ENCODE measurements at regions not wholly inside any gene's neighbourhood (a gene's known extent, or its start where the extent isn't known, plus 50 kb on each side); places are given as distances from the start of the nearest gene placed in this dataset.
"Not testable (repeated sequence)": the region's sequence is repeated elsewhere in the genome, so short reads cannot be mapped to it uniquely, and the experiment has no call there.

DNA sequence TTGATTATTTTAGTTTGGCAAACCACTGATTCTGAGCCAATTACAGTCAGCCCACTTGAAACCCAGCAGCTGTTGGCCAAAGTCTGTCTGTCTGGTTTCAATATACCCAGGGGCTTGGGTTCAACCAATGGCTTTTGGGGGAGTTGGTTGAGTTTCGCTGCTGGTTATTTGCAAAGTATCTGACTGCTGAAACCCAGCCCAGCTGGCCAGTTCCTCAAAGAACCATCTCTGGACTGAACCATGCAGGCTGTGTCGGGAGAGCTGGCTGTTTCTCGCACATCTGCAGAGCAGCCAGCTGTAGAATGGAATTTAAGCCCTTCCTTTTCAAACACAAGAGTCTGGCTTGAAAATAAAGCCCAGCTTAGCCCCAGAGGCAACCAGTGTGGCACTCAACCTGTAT, 66.0 kb upstream of the PAX7 start:
- no peak for DNase-seq

DNA sequence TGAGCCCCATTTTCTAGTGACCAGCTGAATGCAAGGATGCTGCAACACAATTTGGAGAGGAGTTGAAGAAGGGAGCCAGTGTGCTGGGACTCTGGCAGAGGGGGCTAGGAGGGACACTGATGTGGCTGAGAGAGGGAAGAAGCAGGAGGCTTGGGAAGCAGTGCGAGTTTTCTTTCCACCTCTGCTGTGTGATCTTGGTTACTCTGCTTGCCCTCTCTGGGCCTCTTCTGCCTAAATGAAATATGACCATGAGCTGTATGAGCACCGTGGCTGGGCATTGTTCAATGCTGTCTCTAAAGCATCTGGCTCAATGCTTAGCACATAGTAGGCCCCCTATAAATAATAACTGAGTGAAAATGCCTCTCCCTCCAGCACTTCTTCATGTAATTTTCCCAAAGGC, 65.3 kb upstream of the PAX7 start:
- no peak for DNase-seq

GRCh38 chr1:18568489-18568888, 62.2 kb upstream of the PAX7 start:
- DNase-seq, result no peak

- DNase-seq, result no peak
These were observed 61.4 kb upstream of the PAX7 start for GRCh38 chr1:18569251-18569650.

- no peak for DNase-seq
These were observed 60.7 kb upstream of the PAX7 start for GRCh38 chr1:18569811-18570545.

DNA sequence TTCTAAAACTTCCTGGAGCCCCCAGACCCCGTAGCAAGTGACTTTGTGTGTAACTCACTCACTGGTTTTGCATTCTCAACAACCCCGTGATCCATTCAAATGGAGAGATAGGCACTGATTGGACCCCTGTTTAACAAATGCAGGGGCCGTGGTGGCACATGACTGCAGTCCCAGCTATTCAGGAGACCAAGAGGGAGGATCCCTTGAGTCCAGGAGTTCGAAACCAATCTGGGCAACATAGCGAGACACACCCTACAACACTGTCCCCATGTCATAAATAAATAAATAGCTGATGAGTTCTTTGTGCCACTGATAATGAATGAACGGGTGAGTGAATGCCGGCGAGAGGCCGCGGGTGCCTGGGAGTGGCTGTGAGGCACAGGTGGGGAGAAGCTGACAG, 59.4 kb upstream of the PAX7 start:
- DNase-seq, result no peak

DNA sequence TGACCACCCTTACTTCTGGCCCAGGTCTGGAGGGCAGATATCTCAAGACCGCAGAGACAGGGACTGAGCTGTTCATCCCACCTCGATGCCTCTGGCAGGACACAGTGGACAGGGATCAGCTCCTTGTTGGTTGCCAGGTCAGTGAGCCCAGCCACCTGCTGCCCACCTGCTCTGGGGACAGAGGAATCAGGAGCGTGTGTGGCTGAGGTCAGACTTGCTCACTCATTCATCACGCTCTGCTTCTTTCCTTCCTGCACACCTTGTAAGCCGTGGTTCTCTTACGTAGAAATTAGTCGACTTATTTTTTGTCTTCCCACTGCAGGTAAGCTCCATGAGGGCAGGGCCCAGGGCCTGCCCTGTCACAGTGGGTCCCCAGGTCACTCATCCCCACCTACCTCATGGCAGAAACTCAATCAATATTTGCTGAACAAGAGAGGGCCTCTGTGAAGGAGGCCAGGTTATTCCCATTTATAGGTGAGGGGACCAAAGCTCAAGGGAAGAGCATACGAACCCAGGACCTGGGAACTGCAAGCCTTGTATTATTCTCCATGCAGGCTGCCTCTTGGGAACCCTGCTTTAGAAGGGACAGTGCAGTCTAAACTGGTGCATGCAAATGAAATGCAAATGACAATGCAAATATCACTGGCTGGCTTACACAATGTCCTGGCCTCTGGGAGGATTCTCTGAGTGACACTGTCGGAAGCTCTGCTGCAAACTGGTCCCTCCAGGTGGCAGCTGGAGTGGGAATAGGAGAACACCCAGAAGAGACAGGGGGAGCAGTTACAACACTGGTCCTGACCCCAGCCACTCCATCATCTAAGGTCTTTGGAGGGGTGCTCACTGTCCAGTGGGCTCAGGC, 58.4 kb upstream of the PAX7 start:
- DNase-seq, result no peak

GRCh38 chr1:18573170-18573569, 57.5 kb upstream of the PAX7 start:
- DNase-seq, result no peak

DNA sequence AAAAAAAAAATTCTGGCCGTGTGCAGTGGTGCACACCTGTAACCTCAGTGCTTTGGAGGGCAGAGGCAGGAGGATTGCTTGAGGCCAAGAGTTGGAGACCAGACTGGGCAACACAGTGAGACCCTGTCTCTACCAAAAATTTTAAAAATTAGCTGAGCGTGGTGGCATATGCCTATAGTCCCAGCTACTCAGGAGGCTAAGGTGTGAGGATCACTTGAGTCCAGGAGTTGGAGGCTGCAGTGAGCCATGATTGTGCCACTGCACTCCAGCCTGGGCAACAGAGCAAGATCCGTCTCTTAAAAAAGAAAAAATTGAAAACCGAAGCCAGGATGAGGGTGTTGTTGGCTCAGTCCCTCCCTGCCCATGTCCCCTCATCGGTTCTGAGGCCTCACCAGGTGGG, 55.9 kb upstream of the PAX7 start:
- DNase-seq, result no peak

DNA sequence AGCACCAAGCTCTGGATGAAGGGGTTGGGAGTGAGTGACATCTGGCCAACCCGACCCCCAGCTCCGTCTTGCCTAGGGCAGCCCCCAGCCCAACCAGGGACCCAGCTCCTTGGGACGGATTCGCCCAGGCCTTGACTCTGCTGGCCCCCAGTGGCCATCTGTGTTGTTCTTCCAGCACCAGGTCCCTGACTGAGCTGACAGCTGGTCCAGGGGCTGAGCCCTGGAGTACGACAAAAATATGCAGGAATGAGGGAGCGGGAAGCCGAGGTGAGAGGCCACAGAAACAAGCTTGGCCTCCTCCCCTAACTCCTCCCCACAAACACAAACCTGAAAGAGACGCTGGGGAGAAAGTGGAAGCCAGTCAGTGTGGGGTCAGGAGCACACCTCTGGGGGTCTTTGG, 55.0 kb upstream of the PAX7 start:
- peak; percentile 29 for DNase-seq

GRCh38 chr1:18578271-18578670, 52.4 kb upstream of the PAX7 start:
- DNase-seq, result no peak

DNA sequence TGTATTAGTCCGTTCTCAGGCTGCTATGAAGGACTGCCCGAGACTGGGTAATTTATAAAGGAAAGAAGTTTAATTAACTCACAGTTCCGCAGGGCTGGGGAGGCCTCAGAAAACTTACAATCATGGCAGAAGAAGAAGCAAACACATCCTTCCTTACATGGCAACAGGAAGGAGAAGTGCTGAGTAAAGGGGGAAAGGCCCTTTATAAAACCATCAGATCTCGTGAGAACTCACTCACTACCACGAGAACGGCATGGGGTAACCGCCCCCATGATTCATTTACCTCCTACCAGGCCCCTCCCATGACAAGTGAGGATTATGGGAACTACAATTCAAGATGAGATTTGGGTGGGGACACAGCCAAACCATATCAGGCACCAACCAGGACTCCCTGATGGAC, 51.4 kb upstream of the PAX7 start:
- not testable (repeated sequence) for DNase-seq

DNA sequence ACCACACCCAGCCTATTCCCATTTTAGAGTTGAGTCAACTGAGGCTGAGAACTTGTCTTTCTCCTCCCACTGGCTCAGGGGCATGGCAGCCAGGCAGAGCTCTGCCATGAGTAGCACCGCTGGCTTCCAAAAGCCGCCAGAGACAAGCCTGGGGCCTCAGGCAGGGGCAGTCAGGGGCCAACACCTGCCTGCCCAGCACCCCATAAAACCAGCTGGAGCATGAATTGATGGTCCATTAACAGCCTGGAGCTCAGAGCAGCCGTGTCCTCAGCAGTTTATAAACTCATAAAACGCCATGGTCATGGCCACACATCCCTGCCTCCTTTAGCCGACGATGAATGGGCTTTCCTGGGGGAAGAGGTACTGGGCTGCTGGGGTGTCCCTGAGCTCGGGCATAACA, 50.6 kb upstream of the PAX7 start:
- no peak for DNase-seq

GRCh38 chr1:18580691-18581419, 49.8 kb upstream of the PAX7 start:
- no peak for DNase-seq
